ENCODE measurements at regions not wholly inside any gene's neighbourhood (a gene's known extent, or its start where the extent isn't known, plus 50 kb on each side); places are given as distances from the start of the nearest gene placed in this dataset.

- TF ChIP-seq, protein P1, sequence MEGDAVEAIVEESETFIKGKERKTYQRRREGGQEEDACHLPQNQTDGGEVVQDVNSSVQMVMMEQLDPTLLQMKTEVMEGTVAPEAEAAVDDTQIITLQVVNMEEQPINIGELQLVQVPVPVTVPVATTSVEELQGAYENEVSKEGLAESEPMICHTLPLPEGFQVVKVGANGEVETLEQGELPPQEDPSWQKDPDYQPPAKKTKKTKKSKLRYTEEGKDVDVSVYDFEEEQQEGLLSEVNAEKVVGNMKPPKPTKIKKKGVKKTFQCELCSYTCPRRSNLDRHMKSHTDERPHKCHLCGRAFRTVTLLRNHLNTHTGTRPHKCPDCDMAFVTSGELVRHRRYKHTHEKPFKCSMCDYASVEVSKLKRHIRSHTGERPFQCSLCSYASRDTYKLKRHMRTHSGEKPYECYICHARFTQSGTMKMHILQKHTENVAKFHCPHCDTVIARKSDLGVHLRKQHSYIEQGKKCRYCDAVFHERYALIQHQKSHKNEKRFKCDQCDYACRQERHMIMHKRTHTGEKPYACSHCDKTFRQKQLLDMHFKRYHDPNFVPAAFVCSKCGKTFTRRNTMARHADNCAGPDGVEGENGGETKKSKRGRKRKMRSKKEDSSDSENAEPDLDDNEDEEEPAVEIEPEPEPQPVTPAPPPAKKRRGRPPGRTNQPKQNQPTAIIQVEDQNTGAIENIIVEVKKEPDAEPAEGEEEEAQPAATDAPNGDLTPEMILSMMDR (conservative IDR thresholded peaks at IDR 0.05): no peak
- peaks cover 3% of the 10 kb centered on the region for H3K36me3 Mint-ChIP-seq (ENCODE audit: low read depth)
- H3K9me3 Mint-ChIP-seq: peaks cover 6% of the 10 kb centered on the region
- H3K4me1 Mint-ChIP-seq: no peaks in the 10 kb centered on the region
- H3K4me3 Mint-ChIP-seq: no peak overlapping the region
- H3K27ac Mint-ChIP-seq (ENCODE audit: unreplicated experiment): no peak overlapping the region
- H3K27me3 Mint-ChIP-seq (ENCODE audit: low read depth): no peaks in the 10 kb centered on the region
- no peak for DNase-seq (ENCODE audit: low read depth, low spot score)
These were observed 53.0 kb upstream of the DAPP1 start for GRCh38 chr4:99763635-99764101.

GRCh38 chr4:99762728-99763127, 53.9 kb upstream of the DAPP1 start:
- Mint-ChIP-seq H3K9me3 (peaks cover 6% of the 10 kb centered on the region), H3K4me1 (no peaks in the 10 kb centered on the region), H3K4me3 (no peak overlapping the region), H3K27ac (ENCODE audit: unreplicated experiment) (no peak overlapping the region), H3K27me3 (ENCODE audit: low read depth) (no peaks in the 10 kb centered on the region), H3K36me3 (ENCODE audit: low read depth) (peaks cover 3% of the 10 kb centered on the region)
- TF ChIP-seq, protein P1 (conservative IDR thresholded peaks at IDR 0.05): no peak
- DNase-seq (ENCODE audit: low read depth, low spot score): no peak

DNA sequence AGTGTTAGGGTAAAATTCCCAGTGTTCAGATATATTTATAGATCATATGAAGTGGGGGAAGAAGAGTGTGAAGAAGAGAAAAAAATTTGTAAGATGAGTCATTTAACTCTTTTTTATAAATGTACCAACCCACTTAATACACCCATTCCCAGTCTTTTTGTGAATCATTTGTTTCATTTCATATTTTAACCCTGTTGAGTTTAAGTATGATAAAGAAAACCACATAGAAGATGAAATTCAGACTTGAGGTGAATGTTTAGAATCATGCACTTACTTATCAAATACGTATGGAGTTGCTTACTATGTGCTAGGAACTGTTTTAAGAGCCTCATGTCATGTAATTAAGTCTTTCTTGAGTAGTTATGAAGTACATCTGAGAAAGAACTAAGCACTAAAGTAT, 56.6 kb upstream of the DAPP1 start:
- Mint-ChIP-seq H3K36me3 (ENCODE audit: low read depth) (peaks cover 3% of the 10 kb centered on the region), H3K4me1 (no peaks in the 10 kb centered on the region), H3K27me3 (ENCODE audit: low read depth) (no peaks in the 10 kb centered on the region), H3K9me3 (peaks cover 6% of the 10 kb centered on the region), H3K27ac (ENCODE audit: unreplicated experiment) (no peak overlapping the region), H3K4me3 (no peak overlapping the region)
- DNase-seq (ENCODE audit: low read depth, low spot score): no peak
- TF ChIP-seq, protein P1 (conservative IDR thresholded peaks at IDR 0.05): no peak

GRCh38 chr4:99759346-99759984, 57.2 kb upstream of the DAPP1 start:
- Mint-ChIP-seq H3K36me3 (ENCODE audit: low read depth) (peaks cover 3% of the 10 kb centered on the region), H3K27me3 (ENCODE audit: low read depth) (no peaks in the 10 kb centered on the region), H3K4me1 (no peaks in the 10 kb centered on the region), H3K27ac (ENCODE audit: unreplicated experiment) (no peak overlapping the region), H3K9me3 (peaks cover 6% of the 10 kb centered on the region), H3K4me3 (no peak overlapping the region)
- TF ChIP-seq, protein P1 (conservative IDR thresholded peaks at IDR 0.05): no peak
- DNase-seq (ENCODE audit: low read depth, low spot score): no peak

GRCh38 chr4:99755223-99755944, 61.2 kb upstream of the DAPP1 start:
- H3K27ac Mint-ChIP-seq (ENCODE audit: unreplicated experiment): no peak overlapping the region
- H3K27me3 Mint-ChIP-seq (ENCODE audit: low read depth): no peaks in the 10 kb centered on the region
- H3K4me1 Mint-ChIP-seq: no peaks in the 10 kb centered on the region
- no peak overlapping the region for H3K4me3 Mint-ChIP-seq
- TF ChIP-seq, protein P1 (conservative IDR thresholded peaks at IDR 0.05): no peak
- DNase-seq (ENCODE audit: low read depth, low spot score): no peak
- H3K36me3 Mint-ChIP-seq (ENCODE audit: low read depth): no peaks in the 10 kb centered on the region
- no peaks in the 10 kb centered on the region for H3K9me3 Mint-ChIP-seq
